OCI-LY7 (cell line): ENCODE measurements at regions not wholly inside any gene's neighbourhood (a gene's known extent, or its start where the extent isn't known, plus 50 kb on each side); places are given as distances from the start of the nearest gene placed in this dataset.

Source experiments
- EZH2phosphoT487 ChIP-seq: fragments of 200-600 bp; sonication (generic); IDR thresholded peaks from 2 replicates; pipeline ENCODE4 v1.6.1; 2018; ENCODE audit warnings: low read depth, borderline replicate concordance, mild to moderate bottlenecking, mixed run types, antibody characterized with exemption, low read length, moderate library complexity, mixed read lengths
- TF ChIP-seq, protein P1 (sequence below): fragments of 200-600 bp; sonication (generic); conservative IDR thresholded peaks from 2 replicates; pipeline ENCODE4 v1.5.1; 2014; ENCODE audit warnings: mild to moderate bottlenecking, antibody characterized with exemption, low read length, moderate library complexity, mixed read lengths

DNA sequence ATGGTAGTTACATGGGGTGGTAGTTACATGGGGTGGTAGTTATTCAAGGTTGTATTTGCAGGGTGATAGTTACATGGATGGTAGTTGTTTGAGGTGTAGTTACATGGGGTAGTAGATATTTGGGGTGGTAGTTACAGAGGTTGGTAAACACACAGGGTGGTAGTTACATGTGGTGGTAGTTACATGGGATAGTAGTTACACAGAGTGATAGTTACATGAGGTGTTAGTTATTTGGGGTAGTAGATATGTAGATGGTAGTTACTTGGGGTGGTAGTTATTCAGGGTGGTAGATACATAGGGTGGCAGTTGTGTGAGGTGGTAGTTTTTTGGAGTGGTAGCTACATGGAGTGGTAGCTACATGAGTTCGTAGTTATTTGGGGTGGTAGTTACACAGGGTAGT lies 221.3 kb upstream of the CST7 start:
- TF ChIP-seq, protein P1, sequence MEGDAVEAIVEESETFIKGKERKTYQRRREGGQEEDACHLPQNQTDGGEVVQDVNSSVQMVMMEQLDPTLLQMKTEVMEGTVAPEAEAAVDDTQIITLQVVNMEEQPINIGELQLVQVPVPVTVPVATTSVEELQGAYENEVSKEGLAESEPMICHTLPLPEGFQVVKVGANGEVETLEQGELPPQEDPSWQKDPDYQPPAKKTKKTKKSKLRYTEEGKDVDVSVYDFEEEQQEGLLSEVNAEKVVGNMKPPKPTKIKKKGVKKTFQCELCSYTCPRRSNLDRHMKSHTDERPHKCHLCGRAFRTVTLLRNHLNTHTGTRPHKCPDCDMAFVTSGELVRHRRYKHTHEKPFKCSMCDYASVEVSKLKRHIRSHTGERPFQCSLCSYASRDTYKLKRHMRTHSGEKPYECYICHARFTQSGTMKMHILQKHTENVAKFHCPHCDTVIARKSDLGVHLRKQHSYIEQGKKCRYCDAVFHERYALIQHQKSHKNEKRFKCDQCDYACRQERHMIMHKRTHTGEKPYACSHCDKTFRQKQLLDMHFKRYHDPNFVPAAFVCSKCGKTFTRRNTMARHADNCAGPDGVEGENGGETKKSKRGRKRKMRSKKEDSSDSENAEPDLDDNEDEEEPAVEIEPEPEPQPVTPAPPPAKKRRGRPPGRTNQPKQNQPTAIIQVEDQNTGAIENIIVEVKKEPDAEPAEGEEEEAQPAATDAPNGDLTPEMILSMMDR: no peak
- TF ChIP-seq EZH2phosphoT487: no peak
